ENCODE measurements at regions not wholly inside any gene's neighbourhood (a gene's known extent, or its start where the extent isn't known, plus 50 kb on each side); places are given as distances from the start of the nearest gene placed in this dataset.

DNA sequence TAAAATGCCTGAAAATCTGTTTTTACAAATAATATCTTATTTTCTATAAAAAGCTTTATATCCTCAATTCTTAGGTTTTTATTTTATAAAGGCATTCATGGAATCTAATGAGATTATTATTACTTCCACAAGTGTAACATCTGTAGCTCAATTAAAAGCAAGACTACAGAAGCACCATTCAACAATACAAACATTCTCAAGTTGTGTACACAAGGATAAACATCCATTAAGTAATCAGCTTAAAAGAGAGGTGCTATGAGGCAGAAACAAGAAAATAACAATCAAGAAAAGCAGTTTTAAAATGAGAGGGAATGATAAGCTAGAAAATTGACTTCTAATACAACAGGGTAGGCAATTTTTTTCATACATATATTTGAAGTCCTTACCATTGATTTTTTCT is 326.1 kb downstream of the MRPL39 start:
- TF ChIP-seq, protein P1, sequence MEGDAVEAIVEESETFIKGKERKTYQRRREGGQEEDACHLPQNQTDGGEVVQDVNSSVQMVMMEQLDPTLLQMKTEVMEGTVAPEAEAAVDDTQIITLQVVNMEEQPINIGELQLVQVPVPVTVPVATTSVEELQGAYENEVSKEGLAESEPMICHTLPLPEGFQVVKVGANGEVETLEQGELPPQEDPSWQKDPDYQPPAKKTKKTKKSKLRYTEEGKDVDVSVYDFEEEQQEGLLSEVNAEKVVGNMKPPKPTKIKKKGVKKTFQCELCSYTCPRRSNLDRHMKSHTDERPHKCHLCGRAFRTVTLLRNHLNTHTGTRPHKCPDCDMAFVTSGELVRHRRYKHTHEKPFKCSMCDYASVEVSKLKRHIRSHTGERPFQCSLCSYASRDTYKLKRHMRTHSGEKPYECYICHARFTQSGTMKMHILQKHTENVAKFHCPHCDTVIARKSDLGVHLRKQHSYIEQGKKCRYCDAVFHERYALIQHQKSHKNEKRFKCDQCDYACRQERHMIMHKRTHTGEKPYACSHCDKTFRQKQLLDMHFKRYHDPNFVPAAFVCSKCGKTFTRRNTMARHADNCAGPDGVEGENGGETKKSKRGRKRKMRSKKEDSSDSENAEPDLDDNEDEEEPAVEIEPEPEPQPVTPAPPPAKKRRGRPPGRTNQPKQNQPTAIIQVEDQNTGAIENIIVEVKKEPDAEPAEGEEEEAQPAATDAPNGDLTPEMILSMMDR (conservative IDR thresholded peaks at IDR 0.05; ENCODE audit: low read length), result no peak
- no peak for TF ChIP-seq EZH2phosphoT487 (IDR thresholded peaks at IDR 0.05; ENCODE audit: borderline replicate concordance)

Measured in Loucy (cell line).